NCI-H187 (cell line): ENCODE measurements at regions not wholly inside any gene's neighbourhood (a gene's known extent, or its start where the extent isn't known, plus 50 kb on each side); places are given as distances from the start of the nearest gene placed in this dataset.

Source experiments
- DNase-seq, 2 experiments: peaks; one replicate each; lab custom pipeline; 2025; lab: John Stamatoyannopoulos, UW

DNA sequence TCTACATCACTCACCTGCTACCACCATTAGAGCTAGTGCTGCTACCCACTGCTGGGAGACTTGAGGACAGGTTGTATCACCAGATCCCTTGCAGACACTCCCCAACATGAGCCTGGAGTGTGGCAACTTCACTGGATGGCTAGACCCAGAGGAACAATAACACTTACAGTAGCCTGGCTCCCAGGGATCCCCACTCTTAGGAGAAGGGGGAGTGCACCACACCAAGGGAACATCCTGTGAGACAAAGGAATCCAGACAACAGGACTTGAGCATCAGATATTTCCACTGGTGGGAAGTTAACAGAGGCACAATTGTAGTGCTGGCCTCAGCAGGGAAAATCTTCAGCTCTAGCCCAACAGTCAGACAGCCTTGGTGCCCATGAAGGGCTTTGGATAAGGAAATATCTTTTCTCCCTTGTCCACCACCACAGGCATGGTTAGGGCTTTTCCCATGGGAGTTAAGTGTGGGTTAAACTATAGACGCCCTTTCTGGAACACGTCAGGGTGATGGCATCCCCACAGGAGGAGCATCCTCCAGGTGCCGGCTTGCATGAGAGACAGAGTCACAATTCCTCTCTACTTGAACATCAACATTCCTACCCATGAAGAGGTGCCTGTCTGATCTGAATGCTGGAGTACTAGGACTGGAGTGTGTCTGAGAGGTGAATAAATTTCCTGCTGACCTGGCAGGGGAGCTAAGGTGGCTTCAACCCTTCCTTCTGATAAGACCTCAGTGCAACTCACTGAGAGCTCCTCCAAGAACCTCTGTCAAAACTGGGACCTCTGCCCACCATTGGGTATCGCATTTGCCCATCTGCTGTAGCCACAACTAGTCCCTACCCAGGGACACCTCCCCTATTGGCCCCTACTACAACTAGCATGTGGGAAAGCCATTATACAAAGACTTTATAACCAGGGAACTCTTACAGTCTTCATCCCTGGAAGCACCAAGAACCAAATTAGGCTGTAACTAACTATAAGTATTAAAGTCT, 55.4 kb upstream of the SIRPG start:
- DNase-seq, result no peak

DNA sequence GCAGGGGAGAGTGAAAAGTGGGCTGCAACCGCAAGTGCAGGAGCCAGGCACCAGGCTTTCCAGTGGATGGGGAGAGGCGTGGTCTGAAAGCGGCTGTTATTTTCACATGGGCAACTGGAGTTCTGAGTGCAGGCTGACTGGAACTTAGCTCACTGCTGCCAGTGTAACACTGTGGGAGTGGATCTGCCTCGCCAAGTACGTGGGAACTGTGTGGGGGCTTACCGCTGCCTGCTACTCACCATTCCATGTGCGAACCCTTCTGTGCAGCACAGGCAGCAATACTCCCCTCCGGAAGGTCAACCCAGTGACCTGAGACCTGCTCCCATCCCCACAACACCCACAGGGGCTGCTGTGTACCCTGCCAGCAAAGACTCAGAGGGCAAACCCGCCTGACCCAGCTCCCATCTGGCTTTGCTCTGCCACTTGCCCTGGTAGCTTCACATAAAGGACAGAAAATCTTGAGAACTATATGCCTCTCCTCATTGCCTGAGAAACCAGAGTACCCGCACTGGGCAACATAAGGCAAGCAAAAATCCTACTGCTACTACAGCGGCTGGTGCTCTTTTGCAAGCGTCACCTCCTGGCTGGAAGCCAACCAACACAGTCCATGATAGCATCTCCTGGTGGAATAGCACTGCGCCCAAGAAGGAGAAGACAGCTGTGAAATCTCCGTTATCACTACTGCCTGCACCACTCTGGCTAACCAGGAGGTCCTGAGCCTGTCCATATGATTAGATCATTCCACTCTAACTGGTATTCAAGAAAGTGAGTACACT, 54.4 kb upstream of the SIRPG start:
- DNase-seq, result no peak

DNA sequence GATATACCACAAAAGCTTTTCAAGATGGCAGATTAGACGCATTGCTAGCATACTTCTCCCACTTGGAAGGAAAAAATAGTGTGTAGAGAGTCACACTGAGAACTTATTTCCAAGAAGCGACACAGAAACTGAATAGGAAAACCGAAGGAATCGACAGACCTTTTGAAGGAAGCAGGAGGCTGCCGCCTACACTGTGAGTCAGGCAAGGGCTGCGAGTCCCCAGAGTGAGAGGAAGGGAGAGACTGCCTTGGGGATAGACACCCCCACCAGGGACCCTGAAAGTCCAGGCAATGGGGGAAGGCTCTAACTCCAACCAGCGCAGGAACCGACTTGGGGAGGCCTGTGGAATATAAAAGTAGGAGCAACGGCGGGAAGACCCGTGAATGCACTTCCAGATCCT, 53.7 kb upstream of the SIRPG start:
- DNase-seq, result no peak

DNA sequence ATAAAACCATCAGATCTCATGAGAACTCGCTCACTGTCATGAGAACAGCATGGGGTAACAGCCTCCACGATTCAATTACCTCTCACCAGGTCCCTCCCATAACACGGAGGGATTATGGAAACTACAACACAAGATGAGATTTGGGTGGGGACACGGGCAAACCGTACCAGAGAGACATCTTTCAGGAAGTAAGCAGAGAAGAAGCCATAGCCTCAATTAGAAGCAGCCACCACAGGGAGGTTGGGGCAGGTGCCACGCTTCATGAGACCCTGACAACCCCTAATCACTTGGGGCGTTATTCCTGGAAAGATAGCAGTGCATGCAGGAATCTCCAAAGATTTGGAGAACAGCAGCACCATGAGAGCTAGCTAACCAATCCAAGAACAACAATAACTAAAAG, 52.9 kb upstream of the SIRPG start:
- no peak for DNase-seq

DNA sequence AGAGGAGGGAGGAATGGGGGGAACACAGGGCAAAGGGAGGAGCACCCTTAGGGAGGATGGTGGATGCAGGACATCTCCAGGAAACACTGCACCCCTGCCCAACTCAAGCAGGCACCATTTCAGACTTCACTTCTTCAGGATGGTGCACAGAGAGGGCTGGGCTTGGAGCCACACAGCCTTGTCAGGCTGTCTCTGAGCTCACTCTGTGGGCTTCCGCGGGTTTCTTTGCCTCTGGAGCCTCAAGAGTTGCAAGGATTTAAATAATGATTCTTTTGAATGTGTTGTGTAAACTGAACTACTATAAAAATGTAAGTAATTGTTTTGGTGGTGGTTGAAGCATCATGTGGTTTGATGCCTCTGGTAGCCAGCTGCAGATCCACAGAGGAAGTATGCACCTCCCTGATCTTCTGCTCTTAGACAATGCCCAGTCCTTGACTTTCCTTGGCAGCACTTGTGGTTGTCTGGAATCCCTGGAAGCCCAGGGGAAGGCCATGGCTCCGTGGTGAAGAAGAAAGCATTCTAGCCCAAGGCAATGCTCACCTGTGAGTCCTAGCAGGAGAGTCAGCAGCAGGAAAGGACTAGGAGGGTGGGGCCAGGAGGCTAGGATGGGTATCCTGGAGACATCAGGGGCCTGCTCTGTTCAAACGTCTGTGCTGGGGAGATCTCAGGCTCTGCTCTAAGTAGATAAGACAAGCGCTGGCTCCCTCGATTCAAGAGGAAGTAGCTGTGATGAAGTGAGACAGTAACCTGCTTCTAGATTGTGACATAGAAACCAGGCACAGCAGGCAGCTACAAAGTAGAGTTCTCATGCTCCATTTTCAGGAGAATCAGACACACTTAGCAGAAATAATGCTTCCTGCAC, 50.2 kb upstream of the SIRPG start:
- DNase-seq, result no peak
